ENCODE measurements at regions not wholly inside any gene's neighbourhood (a gene's known extent, or its start where the extent isn't known, plus 50 kb on each side); places are given as distances from the start of the nearest gene placed in this dataset.
"Not testable (repeated sequence)": the region's sequence is repeated elsewhere in the genome, so short reads cannot be mapped to it uniquely, and the experiment has no call there.

- TF ChIP-seq CTCF (IDR thresholded peaks at IDR 0.05; ENCODE audit: low read depth, low read length, missing input control); HNF4G (IDR thresholded peaks at IDR 0.05); MAX (IDR thresholded peaks at IDR 0.05); TAF1 (conservative IDR thresholded peaks at IDR 0.05); YY1 (IDR thresholded peaks at IDR 0.05); JUND (IDR thresholded peaks at IDR 0.05); ZBTB33 (IDR thresholded peaks at IDR 0.05): not testable (repeated sequence)
Measured at GRCh38 chr5:177847914-177848313, 65.2 kb upstream of the FAM153A start.

All from liver (tissue), 3 donors.